Mammary epithelial cell (primary cell): ENCODE measurements at regions not wholly inside any gene's neighbourhood (a gene's known extent, or its start where the extent isn't known, plus 50 kb on each side); places are given as distances from the start of the nearest gene placed in this dataset.

Source experiments
- CTCF ChIP-seq, 2 donors: IDR thresholded peaks in 1 of 2; conservative IDR thresholded peaks in 1 of 2; 2 replicates each; pipeline ENCODE4 v1.5.1; 2011 to 2012; ENCODE audit warnings: inconsistent platforms in 2 of 2, low read length in 2 of 2, mild to moderate bottlenecking in 2 of 2, control low read depth in 1 of 2, low read depth in 1 of 2; ENCODE audit not compliant: insufficient read depth in 1 of 2; ENCODE audit errors: extremely low read depth in 1 of 2
- EZH2 ChIP-seq: IDR thresholded peaks from 2 replicates; pipeline ENCODE4 v1.6.1; 2012; ENCODE audit warnings: low read length, inconsistent platforms, borderline replicate concordance

DNA sequence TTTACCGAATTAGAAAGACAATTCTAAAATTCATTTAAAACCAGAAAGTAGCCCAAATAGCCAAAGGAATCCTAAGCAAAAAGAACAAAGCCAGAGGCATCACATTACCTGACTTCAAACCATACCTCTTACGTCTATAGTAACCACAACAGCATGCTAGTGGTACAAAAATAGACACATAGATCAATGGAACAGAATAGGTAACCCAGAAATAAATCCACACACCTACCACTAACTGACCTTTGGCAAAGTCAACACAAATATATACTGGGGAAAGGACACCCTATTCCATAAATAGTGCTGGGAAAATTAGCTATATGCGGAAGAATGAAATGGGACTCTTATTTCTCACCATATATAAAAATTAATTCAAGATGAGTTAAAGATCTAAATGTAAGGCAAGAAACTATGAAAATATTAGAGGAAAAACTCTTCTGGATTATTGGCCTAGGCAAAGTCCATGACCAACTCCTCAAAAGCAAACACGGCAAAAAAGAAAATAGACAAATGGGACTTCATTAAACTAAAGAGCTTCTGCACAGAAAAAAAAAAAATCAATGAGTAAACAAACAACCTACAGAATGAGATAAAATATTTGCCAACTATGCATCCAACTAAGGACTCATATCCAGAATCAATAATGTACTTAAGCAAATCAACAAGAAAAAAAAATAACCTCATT lies 568.9 kb downstream of the SOX5 start:
- TF ChIP-seq CTCF (conservative IDR thresholded peaks at IDR 0.05 in 1 of 2, IDR thresholded peaks at IDR 0.05 in 1 of 2; ENCODE audit: extremely low read depth in 1 of 2, insufficient read depth in 1 of 2, low read depth in 1 of 2, low read length in 2 of 2) (no peak), EZH2 (no peak)
